ENCODE measurements at regions not wholly inside any gene's neighbourhood (a gene's known extent, or its start where the extent isn't known, plus 50 kb on each side); places are given as distances from the start of the nearest gene placed in this dataset.

DNA sequence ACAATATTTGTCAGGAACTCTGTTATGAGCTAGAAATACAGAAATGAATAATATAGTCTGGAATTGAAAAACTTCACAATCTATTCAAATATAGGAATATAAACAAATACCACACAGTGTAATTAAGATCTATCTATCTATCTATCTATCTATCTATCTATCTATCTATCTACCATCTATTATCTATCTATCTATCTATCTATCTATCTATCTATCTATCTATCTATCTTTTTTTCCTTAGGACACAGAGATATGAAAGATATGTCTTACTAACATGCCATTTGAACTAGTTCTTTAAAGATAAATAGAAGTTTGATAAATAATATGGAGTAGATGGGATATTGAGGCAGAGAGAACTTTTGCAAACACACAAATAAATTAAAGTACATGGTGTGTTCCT lies 357.8 kb downstream of the PARP8 start:
- TF ChIP-seq, protein P1, sequence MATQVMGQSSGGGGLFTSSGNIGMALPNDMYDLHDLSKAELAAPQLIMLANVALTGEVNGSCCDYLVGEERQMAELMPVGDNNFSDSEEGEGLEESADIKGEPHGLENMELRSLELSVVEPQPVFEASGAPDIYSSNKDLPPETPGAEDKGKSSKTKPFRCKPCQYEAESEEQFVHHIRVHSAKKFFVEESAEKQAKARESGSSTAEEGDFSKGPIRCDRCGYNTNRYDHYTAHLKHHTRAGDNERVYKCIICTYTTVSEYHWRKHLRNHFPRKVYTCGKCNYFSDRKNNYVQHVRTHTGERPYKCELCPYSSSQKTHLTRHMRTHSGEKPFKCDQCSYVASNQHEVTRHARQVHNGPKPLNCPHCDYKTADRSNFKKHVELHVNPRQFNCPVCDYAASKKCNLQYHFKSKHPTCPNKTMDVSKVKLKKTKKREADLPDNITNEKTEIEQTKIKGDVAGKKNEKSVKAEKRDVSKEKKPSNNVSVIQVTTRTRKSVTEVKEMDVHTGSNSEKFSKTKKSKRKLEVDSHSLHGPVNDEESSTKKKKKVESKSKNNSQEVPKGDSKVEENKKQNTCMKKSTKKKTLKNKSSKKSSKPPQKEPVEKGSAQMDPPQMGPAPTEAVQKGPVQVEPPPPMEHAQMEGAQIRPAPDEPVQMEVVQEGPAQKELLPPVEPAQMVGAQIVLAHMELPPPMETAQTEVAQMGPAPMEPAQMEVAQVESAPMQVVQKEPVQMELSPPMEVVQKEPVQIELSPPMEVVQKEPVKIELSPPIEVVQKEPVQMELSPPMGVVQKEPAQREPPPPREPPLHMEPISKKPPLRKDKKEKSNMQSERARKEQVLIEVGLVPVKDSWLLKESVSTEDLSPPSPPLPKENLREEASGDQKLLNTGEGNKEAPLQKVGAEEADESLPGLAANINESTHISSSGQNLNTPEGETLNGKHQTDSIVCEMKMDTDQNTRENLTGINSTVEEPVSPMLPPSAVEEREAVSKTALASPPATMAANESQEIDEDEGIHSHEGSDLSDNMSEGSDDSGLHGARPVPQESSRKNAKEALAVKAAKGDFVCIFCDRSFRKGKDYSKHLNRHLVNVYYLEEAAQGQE (IDR thresholded peaks at IDR 0.05; ENCODE audit: insufficient replicate concordance, low read depth) = no peak
- TF ChIP-seq POLR2AphosphoS5 (IDR thresholded peaks at IDR 0.05; ENCODE audit: low read depth) (no peak), GABPA (IDR thresholded peaks at IDR 0.05; ENCODE audit: low read depth) (no peak), SPI1 (IDR thresholded peaks at IDR 0.05; ENCODE audit: borderline replicate concordance, low read depth) (no peak)
- TF ChIP-seq, protein P2, sequence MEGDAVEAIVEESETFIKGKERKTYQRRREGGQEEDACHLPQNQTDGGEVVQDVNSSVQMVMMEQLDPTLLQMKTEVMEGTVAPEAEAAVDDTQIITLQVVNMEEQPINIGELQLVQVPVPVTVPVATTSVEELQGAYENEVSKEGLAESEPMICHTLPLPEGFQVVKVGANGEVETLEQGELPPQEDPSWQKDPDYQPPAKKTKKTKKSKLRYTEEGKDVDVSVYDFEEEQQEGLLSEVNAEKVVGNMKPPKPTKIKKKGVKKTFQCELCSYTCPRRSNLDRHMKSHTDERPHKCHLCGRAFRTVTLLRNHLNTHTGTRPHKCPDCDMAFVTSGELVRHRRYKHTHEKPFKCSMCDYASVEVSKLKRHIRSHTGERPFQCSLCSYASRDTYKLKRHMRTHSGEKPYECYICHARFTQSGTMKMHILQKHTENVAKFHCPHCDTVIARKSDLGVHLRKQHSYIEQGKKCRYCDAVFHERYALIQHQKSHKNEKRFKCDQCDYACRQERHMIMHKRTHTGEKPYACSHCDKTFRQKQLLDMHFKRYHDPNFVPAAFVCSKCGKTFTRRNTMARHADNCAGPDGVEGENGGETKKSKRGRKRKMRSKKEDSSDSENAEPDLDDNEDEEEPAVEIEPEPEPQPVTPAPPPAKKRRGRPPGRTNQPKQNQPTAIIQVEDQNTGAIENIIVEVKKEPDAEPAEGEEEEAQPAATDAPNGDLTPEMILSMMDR (IDR thresholded peaks at IDR 0.05; ENCODE audit: insufficient read depth, low read length) = no peak
- H3K4me3 ChIP-seq (replicated peaks; ENCODE audit: insufficient read depth, low read length) = no peak overlapping the region
- H3K27ac ChIP-seq (replicated peaks) = no peak overlapping the region
- no peak for DNase-seq (ENCODE audit: low read depth in 1 of 2, low spot score in 1 of 2)
- no peaks in the 10 kb centered on the region for H3K27me3 ChIP-seq (ENCODE audit: insufficient read depth, poor library complexity, severe bottlenecking)

DNA sequence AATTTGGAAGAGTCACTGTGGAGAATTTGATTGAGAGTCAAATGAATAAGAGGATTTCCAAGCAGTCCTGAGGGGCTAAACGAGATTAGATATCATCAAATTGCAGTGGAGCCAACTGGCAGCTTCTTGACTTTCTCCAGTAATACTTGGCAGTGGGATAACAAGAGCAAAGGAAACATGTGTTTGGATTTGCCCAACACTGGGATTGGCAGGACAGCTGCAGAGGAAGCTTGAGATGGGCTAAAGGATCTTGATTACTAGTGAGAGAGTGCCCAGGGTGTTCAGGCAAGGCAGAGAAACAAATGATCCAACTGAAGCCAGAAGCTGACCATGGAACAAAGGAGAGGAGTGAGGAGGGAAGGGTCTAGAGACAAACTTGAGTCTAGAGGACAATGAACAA lies 356.0 kb upstream of the ISL1 start:
- no peak for DNase-seq (ENCODE audit: low read depth in 1 of 2, low spot score in 1 of 2)
- Histone ChIP-seq H3K4me3 (replicated peaks; ENCODE audit: insufficient read depth, low read length) (no peak overlapping the region), H3K27me3 (ENCODE audit: insufficient read depth, poor library complexity, severe bottlenecking) (no peaks in the 10 kb centered on the region), H3K27ac (replicated peaks) (no peak overlapping the region)
- TF ChIP-seq SPI1 (IDR thresholded peaks at IDR 0.05; ENCODE audit: borderline replicate concordance, low read depth) = no peak
- no peak for TF ChIP-seq POLR2AphosphoS5 (IDR thresholded peaks at IDR 0.05; ENCODE audit: low read depth)
- TF ChIP-seq GABPA (IDR thresholded peaks at IDR 0.05; ENCODE audit: low read depth) = no peak
- TF ChIP-seq, protein P2 (IDR thresholded peaks at IDR 0.05; ENCODE audit: insufficient read depth, low read length) = no peak
- TF ChIP-seq, protein P1 (IDR thresholded peaks at IDR 0.05; ENCODE audit: insufficient replicate concordance, low read depth) = no peak

DNA sequence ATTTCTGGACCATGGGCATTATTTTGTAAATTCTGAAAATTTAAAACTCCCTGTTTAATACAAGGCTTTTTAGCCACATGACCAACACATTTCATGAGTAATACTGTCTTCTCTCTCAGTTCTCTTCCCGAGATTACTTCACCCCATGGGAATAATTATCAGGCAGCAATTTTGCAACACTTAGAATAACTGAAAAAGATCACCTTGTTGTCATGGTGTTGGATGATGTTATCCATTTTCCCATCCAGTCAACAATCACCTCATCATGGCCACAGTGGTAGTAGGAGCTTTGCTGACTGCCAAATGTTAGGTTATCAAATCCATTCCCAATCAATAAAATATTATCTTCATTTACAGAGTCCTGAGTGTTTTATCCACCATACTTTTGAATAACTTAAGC lies 354.9 kb upstream of the ISL1 start:
- no peak for DNase-seq (ENCODE audit: low read depth in 1 of 2, low spot score in 1 of 2)
- no peaks in the 10 kb centered on the region for H3K27me3 ChIP-seq (ENCODE audit: insufficient read depth, poor library complexity, severe bottlenecking)
- H3K4me3 ChIP-seq (replicated peaks; ENCODE audit: insufficient read depth, low read length) = no peak overlapping the region
- TF ChIP-seq, protein P1 (IDR thresholded peaks at IDR 0.05; ENCODE audit: insufficient replicate concordance, low read depth) = no peak
- TF ChIP-seq, protein P2 (IDR thresholded peaks at IDR 0.05; ENCODE audit: insufficient read depth, low read length) = no peak
- no peak for TF ChIP-seq SPI1 (IDR thresholded peaks at IDR 0.05; ENCODE audit: borderline replicate concordance, low read depth)
- no peak for TF ChIP-seq GABPA (IDR thresholded peaks at IDR 0.05; ENCODE audit: low read depth)
- TF ChIP-seq POLR2AphosphoS5 (IDR thresholded peaks at IDR 0.05; ENCODE audit: low read depth) = no peak
- no peak overlapping the region for H3K27ac ChIP-seq (replicated peaks)
